Spleen (tissue), 7 donors: ENCODE measurements at regions not wholly inside any gene's neighbourhood (a gene's known extent, or its start where the extent isn't known, plus 50 kb on each side); places are given as distances from the start of the nearest gene placed in this dataset.

Experiments used
- POLR2AphosphoS5 ChIP-seq, 3 donors: sonication (generic); formaldehyde crosslinking; IDR thresholded peaks; one replicate each; pipeline ENCODE4 v1.5.1; 2017; ENCODE audit warnings: antibody characterized with exemption in 3 of 3
- TF ChIP-seq, protein P1 (sequence below), 11 experiments: fragments of 200-600 bp in 7 of 11; fragments of 450-650 bp in 4 of 11; sonication (generic) in 4 of 11; IDR thresholded peaks in 8 of 11; conservative IDR thresholded peaks in 3 of 11; 1 replicate in 7 of 11; 2 replicates in 4 of 11; pipeline versions ENCODE4 v1.4.0 to v1.8.0; 2016 to 2021; ENCODE audit warnings: antibody characterized with exemption in 11 of 11, inconsistent platforms in 4 of 11, mild to moderate bottlenecking in 1 of 11
- donor health status: DM: no; HTN: no; CAD: no; lungs with moderate emphysema.
- donor health status: DM: no; HTN: no; CAD: no.
- donor health status: DM: no; HTN: no; CAD: no.

DNA sequence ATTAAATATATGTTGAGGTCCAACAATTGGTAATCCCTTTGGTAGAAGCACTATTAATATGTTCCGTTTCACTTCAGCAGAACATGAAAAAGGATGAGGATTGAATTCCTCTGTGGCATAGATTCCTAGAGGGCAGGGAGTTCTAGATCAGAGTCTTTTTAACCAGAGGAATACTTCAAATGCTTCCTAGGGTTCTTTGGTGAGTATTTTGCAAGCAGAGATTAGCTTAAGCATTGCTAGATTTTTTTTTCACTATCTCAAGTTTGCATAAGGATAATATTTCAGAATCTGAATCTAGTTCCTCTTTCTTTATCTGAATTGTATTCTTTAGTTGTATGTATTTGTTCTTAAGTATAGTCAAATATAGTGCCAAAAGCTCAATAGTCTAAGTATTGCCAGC, 116.6 kb upstream of the ADAMTSL1 start:
- TF ChIP-seq, protein P1, sequence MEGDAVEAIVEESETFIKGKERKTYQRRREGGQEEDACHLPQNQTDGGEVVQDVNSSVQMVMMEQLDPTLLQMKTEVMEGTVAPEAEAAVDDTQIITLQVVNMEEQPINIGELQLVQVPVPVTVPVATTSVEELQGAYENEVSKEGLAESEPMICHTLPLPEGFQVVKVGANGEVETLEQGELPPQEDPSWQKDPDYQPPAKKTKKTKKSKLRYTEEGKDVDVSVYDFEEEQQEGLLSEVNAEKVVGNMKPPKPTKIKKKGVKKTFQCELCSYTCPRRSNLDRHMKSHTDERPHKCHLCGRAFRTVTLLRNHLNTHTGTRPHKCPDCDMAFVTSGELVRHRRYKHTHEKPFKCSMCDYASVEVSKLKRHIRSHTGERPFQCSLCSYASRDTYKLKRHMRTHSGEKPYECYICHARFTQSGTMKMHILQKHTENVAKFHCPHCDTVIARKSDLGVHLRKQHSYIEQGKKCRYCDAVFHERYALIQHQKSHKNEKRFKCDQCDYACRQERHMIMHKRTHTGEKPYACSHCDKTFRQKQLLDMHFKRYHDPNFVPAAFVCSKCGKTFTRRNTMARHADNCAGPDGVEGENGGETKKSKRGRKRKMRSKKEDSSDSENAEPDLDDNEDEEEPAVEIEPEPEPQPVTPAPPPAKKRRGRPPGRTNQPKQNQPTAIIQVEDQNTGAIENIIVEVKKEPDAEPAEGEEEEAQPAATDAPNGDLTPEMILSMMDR (IDR thresholded peaks at IDR 0.05 in 8 of 11, conservative IDR thresholded peaks at IDR 0.05 in 3 of 11) = no peak
- no peak for TF ChIP-seq POLR2AphosphoS5 (IDR thresholded peaks at IDR 0.05)
